Coronary artery (tissue), 2 donors: ENCODE measurements at regions not wholly inside any gene's neighbourhood (a gene's known extent, or its start where the extent isn't known, plus 50 kb on each side); places are given as distances from the start of the nearest gene placed in this dataset.
"Not testable (repeated sequence)": the region's sequence is repeated elsewhere in the genome, so short reads cannot be mapped to it uniquely, and the experiment has no call there.

Experiments
- DNase-seq: peaks from one replicate; pipeline ENCODE4 v3.0.0-alpha.2; 2017; ENCODE audit warnings: low spot score
- H3K27ac ChIP-seq, 2 donors: fragments of 200-600 bp; sonication (generic); one replicate each; pipeline ENCODE4 v1.5.1; 2016 to 2019
- H3K4me3 ChIP-seq: fragments of 200-600 bp; sonication (generic); 2 replicates; pipeline ENCODE4 v1.5.1; 2016; ENCODE audit warnings: mild to moderate bottlenecking, moderate library complexity
- CTCF ChIP-seq: fragments of 200-600 bp; sonication (generic); IDR thresholded peaks from one replicate; pipeline ENCODE4 v1.5.1; 2019; ENCODE audit warnings: antibody characterized with exemption

GRCh38 chr13:64688893-64689677 lies 2541.1 kb downstream of the PCDH9 start:
- TF ChIP-seq CTCF = no peak
- no peak for DNase-seq
- Histone ChIP-seq H3K27ac (no peak overlapping the region), H3K4me3 (no peak overlapping the region)

- H3K27ac ChIP-seq, H3K4me3 ChIP-seq, DNase-seq: not testable (repeated sequence)
These were observed 2543.6 kb downstream of the PCDH9 start for GRCh38 chr13:64686536-64686935.

GRCh38 chr13:64684685-64685431 lies 2545.3 kb downstream of the PCDH9 start:
- Histone ChIP-seq H3K4me3 (no peak overlapping the region), H3K27ac (no peak overlapping the region)
- no peak for DNase-seq
- no peak for TF ChIP-seq CTCF

- DNase-seq = no peak
- no peak for TF ChIP-seq CTCF
- no peak overlapping the region for H3K27ac ChIP-seq
- H3K4me3 ChIP-seq = no peak overlapping the region
These were observed 2546.0 kb downstream of the PCDH9 start for GRCh38 chr13:64684108-64684507.

GRCh38 chr13:64680739-64681138 lies 2549.4 kb downstream of the PCDH9 start:
- H3K27ac ChIP-seq = no peak overlapping the region
- DNase-seq = no peak
- no peak for TF ChIP-seq CTCF
- H3K4me3 ChIP-seq = no peak overlapping the region

- Histone ChIP-seq H3K4me3 (no peak overlapping the region), H3K27ac (no peak overlapping the region)
- no peak for DNase-seq
- TF ChIP-seq CTCF = no peak
These were observed 2554.8 kb downstream of the PCDH9 start for GRCh38 chr13:64675255-64675892.

- TF ChIP-seq CTCF = no peak
- H3K27ac ChIP-seq = no peak overlapping the region
- DNase-seq = no peak
- no peak overlapping the region for H3K4me3 ChIP-seq
These were observed 2556.0 kb downstream of the PCDH9 start for GRCh38 chr13:64674126-64674525.
